ENCODE measurements at regions not wholly inside any gene's neighbourhood (a gene's known extent, or its start where the extent isn't known, plus 50 kb on each side); places are given as distances from the start of the nearest gene placed in this dataset.

DNA sequence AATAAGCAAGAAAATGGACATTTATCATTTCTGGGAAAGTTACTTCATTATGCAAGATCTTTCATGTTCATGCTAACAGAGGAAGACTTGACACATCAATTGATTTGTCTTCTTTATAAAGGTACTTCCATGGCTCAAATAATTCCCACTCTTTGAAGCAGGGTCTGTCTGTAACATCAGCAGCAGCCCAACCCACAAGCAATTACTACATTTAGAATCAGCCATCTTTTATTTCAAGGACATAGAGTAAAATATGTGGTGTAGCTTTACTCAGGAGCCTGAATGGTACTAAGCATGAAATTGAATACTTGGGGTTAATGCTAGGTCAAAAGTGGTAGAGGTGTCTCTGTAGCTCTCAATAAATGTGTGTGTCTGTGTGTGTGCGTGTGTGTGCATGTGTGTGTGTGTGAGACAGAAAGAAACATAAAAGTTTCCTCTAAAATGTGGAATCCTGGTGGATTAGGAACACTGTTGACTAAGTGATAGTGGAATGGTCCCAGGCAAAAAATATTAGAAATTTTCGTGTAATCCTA is 581.1 kb downstream of the CAAP1 start:
- DNase-seq: no peak
- in situ Hi-C loops (cut with HindIII; ENCODE audit: low pct_ligation_motif_present, low pct_unique_long_range_greater_than_20kb, low sequenced_read_pairs): no loop called here

DNA sequence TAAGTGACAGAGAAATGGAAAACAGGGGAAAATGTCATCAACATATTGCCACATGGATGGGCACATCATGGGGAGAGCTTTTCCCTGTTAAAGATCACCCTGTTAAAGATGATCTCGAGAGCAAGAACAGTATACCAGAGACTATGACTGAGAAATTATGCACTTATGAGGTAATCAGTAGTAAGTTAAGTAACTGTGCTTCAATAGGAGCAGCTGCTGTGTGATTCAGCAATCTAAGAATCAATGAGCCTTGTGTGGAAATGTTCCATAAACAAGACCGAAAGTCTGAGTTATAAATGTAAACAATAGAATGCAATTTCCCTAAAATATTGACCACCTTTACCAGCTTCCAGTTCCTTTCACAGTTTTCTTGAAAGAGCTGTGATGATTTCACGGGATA is 582.3 kb downstream of the CAAP1 start:
- in situ Hi-C loops (cut with HindIII; ENCODE audit: low pct_ligation_motif_present, low pct_unique_long_range_greater_than_20kb, low sequenced_read_pairs): no loop called here
- DNase-seq: peak; percentile 36

DNA sequence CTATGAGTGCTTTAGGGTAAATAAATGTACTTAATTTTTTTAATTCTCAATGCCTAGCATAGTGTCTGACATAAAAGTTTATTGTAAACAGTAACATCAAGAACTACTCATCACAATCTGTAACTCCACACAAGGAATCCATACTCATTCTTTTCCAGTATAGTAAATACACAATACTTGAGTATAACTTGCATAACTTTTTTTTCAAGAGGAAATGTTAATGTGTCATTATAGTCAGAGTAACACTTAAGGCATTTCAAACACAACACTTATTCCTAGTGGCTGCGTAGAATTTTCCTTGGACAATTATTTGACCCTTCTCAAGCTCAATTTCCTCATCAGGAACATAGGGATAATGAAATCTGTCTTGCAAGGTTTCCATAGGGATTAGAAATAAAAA is 584.3 kb downstream of the CAAP1 start:
- in situ Hi-C loops (cut with HindIII; ENCODE audit: low pct_ligation_motif_present, low pct_unique_long_range_greater_than_20kb, low sequenced_read_pairs): no loop called here
- DNase-seq: no peak

DNA sequence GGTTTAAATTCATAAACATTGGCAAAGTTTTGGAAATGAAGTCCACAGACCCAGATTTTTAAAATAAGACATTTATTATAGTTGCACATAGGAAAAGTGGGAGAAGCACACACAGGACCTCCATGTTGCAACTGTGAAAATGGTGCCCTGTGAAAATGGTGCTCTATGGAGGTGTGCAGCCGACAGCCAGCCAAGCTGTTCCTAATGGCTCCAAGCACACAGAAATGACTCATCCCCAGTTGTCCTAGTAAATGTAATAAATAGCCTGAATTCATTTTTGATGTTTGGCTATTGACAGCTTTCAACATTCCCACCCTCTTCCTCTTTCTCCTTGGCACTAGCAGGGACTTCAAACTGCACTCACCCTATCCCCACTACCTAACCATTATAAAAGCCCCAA is 590.9 kb downstream of the CAAP1 start:
- in situ Hi-C loops (cut with HindIII; ENCODE audit: low pct_ligation_motif_present, low pct_unique_long_range_greater_than_20kb, low sequenced_read_pairs): no loop called here
- DNase-seq: no peak

DNA sequence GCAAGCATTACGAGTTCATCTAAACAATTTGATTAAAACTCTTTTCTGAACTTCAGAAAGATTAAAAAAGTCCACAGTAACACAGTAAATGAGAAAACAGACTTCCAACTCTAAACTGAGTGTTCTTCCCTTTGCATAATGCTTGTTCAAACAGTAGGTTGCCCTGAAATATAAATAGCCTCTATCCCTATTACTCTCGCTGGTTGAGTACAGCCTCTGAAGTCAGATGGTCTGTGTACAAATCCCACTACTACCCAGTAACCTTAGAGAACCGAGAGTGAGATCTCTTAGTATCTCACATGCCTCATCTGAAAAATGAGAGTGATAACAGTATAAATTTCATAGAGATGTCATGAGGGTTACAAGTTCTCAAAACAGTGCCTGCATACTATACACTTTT is 591.6 kb downstream of the CAAP1 start:
- in situ Hi-C loops (cut with HindIII; ENCODE audit: low pct_ligation_motif_present, low pct_unique_long_range_greater_than_20kb, low sequenced_read_pairs): no loop called here

DNA sequence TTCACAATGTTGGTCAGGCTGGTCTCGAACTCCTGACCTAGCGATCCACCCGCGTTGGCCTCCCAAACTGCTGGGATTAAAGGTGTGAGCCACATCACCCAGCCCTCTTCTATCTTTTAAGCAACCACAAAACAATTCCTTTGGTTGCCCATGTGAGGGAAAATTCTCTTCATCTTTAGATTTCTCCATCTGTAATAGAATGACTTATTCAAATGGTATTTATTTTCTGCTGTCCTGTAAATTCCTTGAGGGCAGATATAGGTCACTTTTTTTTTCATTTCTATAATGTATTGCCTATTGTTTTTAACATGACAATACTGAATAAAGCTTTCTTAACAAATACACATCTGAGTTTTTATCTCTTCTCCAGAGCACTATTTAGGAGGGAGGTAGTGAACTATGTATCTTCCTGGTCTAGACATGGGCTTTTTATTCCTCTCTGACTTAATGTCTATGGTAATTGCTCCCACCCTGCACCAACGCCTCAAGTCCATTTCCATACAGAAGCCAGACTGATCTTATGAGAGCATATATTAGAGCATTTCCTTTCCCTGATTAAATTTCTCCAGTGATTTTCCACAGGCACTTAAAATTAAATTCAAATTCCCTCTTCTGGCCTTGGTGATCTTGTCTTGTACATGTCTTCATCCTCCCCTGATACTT is 595.6 kb downstream of the CAAP1 start:
- DNase-seq: no peak
- in situ Hi-C loops (cut with HindIII; ENCODE audit: low pct_ligation_motif_present, low pct_unique_long_range_greater_than_20kb, low sequenced_read_pairs): no loop called here

More for the DNA sequence above, 591.6 kb downstream of the CAAP1 start:
- DNase-seq: no peak

DNA sequence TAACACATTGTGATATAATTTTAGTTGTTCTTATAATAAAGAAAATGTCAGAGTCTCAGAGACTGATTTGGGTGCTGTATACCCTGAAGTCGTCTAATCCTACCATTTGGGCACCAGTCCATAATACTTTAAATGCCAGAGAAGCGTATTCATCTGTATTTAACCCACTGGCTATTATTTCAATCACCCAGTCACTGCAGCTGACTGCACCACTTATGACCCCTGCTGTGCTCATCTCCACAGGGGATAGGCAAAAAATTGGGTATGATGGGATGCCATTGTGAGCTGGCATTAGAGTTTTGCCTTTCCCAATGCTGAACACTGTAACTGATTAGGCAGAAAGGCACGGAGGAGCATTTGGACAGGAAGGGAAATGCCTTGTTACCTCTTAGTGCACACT is 599.7 kb downstream of the CAAP1 start:
- in situ Hi-C loops (cut with HindIII; ENCODE audit: low pct_ligation_motif_present, low pct_unique_long_range_greater_than_20kb, low sequenced_read_pairs): no loop called here
- DNase-seq: peak; percentile 94

DNA sequence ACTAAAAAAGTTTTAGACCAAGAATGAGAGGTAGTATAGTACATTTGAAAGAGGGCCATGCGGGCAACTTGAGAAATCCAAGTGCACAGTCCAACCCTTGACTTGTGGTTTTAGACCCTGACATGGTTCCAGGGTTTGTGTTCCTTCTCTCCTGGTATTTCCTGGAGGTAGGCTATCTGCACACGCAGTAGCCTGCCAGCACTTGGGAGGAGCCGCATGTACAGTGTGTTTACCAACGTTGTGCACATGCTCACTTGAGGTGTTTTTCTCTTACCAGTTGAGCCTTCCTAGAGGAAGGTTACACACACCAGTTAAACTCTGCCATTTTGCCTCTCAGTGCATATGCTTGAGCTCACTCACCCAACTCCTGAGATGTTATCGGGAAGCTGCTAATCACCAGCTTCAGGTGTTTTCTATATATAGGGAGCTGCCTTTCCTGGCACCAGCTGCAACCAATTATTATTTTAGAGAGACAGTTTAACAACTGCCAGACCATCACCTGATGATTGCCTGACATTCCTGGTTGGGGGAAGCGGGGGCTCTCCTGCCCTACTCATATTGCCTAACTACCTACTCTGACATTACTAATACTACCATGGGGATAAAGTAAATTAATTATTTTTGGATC is 593.4 kb upstream of the TUSC1 start:
- in situ Hi-C loops (cut with HindIII; ENCODE audit: low pct_ligation_motif_present, low pct_unique_long_range_greater_than_20kb, low sequenced_read_pairs): no loop called here
- DNase-seq: no peak

DNA sequence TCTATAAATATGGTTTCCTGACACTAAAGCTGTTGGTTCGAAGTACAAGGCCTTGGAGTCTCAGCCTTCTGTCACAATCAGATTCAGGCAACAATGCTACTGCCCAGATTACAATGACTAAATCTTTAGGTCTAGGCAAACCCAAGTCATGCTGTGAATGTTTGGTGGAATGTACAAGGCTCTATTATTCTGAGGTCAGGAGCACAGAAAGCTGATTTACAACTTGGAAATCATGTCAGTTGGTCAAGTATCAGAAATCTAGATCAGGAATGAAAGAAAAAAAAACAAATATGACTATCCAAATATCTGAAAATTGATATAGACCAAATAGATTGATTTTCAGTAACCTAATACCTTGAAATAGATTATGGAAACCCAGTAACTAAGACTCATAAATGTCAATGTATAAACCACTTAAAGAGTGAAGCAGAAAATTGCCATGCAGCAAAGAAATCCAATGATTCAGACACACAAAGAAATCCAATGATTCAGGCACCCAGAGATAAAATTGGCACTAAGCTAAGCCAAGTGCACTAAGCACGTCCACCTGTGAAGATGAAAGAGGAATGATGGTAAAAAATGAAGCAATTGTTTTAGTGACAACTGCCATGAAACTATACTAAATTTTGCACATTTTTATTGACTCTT is 588.0 kb upstream of the TUSC1 start:
- DNase-seq: no peak
- in situ Hi-C loops (cut with HindIII; ENCODE audit: low pct_ligation_motif_present, low pct_unique_long_range_greater_than_20kb, low sequenced_read_pairs): no loop called here

DNA sequence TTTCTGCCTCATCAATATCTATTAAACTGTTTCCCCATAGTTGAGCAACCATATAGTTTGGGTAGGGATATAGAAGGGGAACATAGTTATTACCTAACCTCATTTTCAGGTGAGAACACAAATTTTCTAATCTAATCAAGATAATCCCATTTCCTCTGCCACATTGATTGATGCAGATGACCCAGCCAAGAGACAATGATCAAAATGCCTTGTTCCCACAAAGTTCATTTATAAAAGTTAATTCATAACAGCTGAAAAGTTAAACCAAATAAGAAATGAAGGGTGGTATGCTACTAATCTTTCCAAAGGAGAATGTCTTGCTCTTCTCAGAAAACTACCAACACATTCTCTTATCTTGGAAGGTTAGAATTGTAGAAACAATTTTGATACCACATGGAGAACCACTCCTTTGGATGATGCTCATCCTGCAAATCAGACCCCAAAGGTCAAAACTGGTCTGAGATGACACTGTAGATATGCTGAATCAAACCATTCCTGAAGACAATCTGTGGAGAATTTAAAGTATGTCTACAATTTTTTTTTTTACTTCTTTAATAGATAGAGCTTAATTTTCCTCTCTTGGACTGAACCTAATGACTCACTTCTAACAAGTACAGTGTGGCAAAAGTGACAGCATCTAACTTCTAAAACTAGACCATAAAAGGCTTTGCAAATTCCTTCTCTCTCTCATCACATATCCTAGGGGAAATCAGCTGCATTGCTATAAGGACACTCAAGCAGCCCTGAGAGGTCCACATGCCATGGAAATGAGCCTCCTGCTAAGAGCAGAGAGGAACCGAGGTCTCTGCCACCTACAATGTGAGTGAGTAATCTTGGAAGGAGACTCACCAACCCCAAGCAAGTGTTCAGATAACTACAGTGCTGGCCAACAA is 586.7 kb upstream of the TUSC1 start:
- DNase-seq: peak; percentile 47

DNA sequence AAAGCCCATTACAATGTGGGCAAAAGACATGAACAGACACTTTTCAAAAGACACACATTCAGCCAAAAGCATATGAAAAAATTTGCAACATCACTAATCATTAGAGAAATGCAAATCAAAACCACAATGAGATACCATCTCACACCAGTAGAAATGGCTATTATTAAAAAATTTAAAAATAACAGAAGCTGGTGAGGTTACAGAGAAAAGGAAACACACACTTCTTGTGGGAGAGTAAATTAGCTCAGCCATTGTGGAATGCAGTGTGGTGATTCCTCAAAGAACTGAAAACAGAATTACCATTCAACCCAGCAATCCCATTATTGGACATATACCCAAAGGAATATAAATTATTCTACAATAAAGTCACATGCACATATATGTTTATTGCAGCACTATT is 585.2 kb upstream of the TUSC1 start:
- no peak for DNase-seq
- in situ Hi-C loops (cut with HindIII; ENCODE audit: low pct_ligation_motif_present, low pct_unique_long_range_greater_than_20kb, low sequenced_read_pairs): no loop called here

More for the DNA sequence above, 586.7 kb upstream of the TUSC1 start:
- in situ Hi-C loops (cut with HindIII; ENCODE audit: low pct_ligation_motif_present, low pct_unique_long_range_greater_than_20kb, low sequenced_read_pairs): no loop called here

DNA sequence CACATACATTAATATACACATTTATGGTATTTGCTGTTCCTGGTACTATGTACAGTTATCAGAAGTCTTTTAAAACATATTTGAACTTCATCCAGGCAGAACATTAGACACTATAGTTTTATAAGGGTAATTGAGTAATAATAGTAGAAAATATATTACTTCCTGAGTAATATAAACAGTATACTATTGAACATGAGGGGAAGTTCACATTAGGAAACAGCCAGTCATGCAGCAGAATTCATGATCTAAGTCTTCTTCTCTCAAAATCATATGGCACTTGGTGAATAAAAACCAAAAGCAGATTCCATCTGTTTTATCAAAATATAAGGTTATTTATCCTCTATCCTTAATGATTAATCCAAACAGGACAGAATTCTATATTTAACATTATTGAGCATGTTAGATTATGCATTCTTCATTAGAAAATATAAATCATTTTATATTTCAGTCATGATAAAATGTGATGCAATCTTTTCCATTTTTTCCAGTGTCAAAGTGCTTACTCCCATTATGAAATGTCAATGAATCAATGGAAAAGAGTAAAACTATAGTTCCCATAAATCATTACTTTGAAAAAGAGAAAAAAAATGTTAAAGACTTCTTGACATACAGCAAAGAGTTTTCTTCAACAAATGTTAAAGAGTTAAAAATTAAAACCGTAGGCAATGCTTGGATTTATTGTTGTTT is 584.3 kb upstream of the TUSC1 start:
- DNase-seq: no peak
- in situ Hi-C loops (cut with HindIII; ENCODE audit: low pct_ligation_motif_present, low pct_unique_long_range_greater_than_20kb, low sequenced_read_pairs): no loop called here

DNA sequence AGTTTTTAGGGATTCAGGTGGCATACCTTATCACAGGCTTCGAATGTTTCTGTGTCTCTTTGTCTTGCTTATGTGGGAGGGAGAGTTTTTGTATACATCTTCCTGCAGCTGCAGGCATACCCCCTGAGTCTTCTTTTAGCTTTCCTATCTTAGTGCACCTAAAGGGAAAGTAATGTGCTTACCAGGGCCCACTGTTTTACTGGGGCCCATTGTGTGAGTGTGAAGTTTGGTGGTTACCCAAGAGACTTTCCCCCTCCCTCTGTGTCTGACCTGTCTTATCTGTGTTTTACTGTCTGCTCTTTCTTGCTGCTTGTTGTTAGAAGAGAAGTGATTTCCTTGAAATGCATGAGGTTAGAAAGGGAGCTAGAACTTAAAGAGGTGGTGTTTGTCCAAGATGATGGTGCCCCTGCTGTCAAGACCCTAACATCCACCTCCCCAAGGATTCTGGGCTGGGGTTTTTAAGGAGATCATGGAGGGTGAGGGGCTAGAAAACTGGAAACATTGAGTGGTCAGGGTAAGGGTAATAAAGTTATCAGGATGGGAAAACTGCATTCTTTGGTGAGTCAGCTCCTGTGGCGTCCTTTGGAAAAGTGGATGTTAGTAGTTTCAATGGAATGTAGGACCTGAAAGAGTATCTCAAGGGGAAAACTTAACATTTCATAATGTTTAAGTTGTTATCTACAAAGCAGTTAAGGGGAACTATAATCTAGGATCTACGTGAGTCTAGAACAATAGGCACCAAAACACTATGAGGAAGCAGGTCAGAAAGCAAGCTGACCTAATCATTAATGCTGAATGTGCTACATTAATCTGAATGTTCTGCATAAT is 583.5 kb upstream of the TUSC1 start:
- peak; percentile 87 for DNase-seq
- in situ Hi-C loops (cut with HindIII; ENCODE audit: low pct_ligation_motif_present, low pct_unique_long_range_greater_than_20kb, low sequenced_read_pairs): no loop called here

DNA sequence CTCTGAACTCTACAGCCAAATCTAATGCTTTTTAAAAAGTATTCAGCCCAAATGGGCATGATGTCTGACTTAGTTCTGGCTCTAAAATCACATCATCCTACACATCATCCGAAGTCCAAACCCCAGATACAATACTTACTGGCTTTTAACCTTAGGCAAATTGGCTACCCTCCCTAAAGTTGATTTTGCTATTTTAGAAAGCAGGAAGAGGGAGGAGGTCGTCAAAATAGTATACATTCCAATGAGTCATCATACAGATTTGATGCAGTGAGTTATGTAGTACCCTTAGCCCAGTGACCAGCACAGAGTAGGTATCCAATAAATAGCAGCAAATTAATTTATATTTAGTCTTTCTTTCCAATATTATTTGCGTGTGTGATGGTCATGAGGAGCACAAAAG is 582.0 kb upstream of the TUSC1 start:
- in situ Hi-C loops (cut with HindIII; ENCODE audit: low pct_ligation_motif_present, low pct_unique_long_range_greater_than_20kb, low sequenced_read_pairs): no loop called here
- DNase-seq: peak; percentile 49

DNA sequence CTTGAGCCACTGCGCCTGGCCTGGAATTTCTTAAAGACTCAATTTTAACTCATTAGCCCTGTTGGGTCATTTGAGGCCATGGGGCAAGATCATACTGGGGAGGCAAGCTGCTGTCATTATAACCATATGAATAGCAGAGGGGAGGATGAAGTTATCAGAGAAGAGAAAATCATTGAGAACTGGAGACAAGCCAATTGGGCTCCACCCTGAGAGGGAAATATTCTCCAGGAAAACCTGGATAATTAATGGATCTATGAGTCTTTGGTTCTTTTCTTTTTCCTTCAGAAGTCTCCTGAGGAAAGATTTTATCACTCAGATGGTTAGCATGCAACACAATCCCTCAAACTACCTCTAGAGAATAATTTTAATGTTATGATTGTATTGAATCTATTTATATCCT is 569.6 kb upstream of the TUSC1 start:
- DNase-seq: no peak
- in situ Hi-C loops (cut with HindIII; ENCODE audit: low pct_ligation_motif_present, low pct_unique_long_range_greater_than_20kb, low sequenced_read_pairs): no loop called here

DNA sequence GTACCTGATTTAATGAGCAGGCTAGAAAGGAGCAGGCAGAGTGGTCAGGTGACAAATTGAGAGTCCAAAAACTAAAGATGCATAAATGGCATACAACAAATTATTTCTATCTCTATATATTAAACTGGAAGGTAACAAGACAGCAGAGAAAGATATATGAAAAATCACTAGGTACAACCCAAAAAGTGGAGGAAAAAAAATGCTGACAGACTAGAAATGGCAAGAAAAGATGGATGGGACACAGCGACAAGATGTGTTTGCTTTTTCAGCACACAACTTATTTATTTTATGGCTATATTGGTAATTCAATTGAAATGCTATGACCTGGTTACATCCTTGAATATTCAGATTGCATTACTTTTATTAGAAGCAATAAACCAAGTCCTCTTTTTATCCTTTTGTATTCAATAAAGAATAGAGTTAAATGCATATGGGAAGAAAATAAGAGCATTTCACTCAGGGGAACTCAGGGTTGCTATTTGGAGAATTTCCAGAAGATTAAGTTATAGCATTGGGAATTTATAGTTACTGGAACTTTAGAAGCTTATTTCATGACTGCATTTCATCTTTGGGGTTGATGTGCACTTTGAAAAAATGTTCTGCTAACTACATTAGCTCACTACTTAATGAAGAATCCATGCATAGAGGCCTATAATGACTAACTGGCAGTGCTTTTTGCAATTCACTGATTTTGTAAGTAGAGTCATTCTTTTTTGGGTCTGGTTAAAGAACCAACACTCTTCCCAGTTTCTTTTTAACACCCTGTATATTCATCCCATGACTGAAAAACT is 566.6 kb upstream of the TUSC1 start:
- in situ Hi-C loops (cut with HindIII; ENCODE audit: low pct_ligation_motif_present, low pct_unique_long_range_greater_than_20kb, low sequenced_read_pairs): no loop called here
- peak; percentile 63 for DNase-seq

DNA sequence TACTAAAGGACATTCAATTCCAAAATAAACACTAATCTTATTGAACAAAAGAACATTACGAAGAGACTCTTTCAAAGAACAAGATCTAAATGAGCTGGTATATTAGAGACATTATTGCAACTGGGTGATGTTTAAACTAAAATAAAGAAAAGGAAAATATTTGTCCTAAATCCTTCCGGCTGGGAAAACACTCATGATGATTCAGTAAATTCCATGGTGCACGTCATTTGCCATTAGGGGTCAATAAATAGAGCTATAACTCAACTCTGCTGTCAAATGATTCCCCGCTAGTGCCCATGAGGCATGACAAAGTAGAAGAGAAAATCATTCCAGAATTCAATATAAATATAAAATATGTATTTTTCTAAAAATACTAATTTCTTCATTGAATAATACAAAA is 565.5 kb upstream of the TUSC1 start:
- peak; percentile 49 for DNase-seq
- in situ Hi-C loops (cut with HindIII; ENCODE audit: low pct_ligation_motif_present, low pct_unique_long_range_greater_than_20kb, low sequenced_read_pairs): no loop called here
